ENCODE measurements at regions not wholly inside any gene's neighbourhood (a gene's known extent, or its start where the extent isn't known, plus 50 kb on each side); places are given as distances from the start of the nearest gene placed in this dataset.

DNA sequence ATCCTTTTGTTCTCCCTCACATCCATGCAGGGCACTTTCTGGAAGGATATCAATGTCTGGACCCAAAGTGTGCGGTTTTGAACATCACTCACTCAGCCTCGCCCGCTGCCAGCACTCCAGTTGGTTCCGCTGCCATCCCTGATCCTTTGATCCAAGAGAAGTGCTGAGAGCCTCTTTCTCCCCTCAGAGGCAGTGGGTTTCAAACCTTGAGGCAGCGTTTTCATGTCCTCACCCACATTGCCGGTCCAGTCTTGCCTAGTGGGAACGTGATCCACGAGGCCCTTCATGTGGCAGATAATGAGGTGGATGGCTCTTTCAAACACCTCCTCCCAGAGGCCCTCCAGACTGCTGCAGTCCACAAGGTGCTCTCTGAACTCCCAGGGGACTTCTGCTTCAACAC lies 122.2 kb downstream of the ACTL8 start:
- Histone ChIP-seq H2AFZ (ENCODE audit: low read depth) (no peak overlapping the region), H3K4me3 (IDR thresholded peaks at IDR 0.05; ENCODE audit: insufficient read depth, low read depth, low read length) (no peak overlapping the region), H3K36me3 (ENCODE audit: insufficient read depth) (no peaks in the 10 kb centered on the region), H3K4me2 (no peak overlapping the region), H3K4me1 (ENCODE audit: low read depth, poor library complexity, severe bottlenecking) (no peaks in the 10 kb centered on the region), H4K20me1 (ENCODE audit: insufficient read depth) (no peaks in the 10 kb centered on the region), H3K27me3 (ENCODE audit: insufficient read depth, low read depth) (peaks cover 3% of the 10 kb centered on the region; the same call in 1 of the 2 replicates), H3K9ac (no peak overlapping the region), H3K79me2 (ENCODE audit: insufficient read depth, low read depth) (no peaks in the 10 kb centered on the region), H3K27ac (no peak overlapping the region)
- TF ChIP-seq, protein P1, sequence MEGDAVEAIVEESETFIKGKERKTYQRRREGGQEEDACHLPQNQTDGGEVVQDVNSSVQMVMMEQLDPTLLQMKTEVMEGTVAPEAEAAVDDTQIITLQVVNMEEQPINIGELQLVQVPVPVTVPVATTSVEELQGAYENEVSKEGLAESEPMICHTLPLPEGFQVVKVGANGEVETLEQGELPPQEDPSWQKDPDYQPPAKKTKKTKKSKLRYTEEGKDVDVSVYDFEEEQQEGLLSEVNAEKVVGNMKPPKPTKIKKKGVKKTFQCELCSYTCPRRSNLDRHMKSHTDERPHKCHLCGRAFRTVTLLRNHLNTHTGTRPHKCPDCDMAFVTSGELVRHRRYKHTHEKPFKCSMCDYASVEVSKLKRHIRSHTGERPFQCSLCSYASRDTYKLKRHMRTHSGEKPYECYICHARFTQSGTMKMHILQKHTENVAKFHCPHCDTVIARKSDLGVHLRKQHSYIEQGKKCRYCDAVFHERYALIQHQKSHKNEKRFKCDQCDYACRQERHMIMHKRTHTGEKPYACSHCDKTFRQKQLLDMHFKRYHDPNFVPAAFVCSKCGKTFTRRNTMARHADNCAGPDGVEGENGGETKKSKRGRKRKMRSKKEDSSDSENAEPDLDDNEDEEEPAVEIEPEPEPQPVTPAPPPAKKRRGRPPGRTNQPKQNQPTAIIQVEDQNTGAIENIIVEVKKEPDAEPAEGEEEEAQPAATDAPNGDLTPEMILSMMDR (conservative IDR thresholded peaks at IDR 0.05; ENCODE audit: low read depth, low read length): no peak

DNA sequence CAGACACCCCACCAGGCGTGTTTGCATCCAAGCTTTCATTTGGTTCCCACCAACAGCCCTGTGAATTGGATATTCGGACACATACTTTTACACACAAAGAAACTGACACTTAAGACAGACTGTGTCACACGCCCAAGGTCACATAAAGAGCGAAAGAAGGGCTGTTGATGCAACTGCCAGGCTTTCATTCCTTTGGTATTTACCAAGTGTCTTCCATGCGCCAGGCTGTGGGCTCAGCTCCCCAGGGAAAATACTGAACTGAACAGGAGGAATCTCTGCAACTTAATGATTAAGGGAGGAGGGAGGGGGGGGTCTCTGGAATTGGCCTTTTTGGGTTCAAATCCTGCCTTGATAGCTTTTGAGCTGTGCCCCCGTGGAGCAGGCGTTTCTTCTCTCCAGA lies 122.8 kb downstream of the ACTL8 start:
- no peaks in the 10 kb centered on the region for H3K79me2 ChIP-seq (ENCODE audit: insufficient read depth, low read depth)
- no peaks in the 10 kb centered on the region for H3K36me3 ChIP-seq (ENCODE audit: insufficient read depth)
- no peak overlapping the region for H3K4me2 ChIP-seq
- H3K9ac ChIP-seq: no peak overlapping the region
- peaks cover 3% of the 10 kb centered on the region; the same call in 1 of the 2 replicates for H3K27me3 ChIP-seq (ENCODE audit: insufficient read depth, low read depth)
- no peaks in the 10 kb centered on the region for H3K4me1 ChIP-seq (ENCODE audit: low read depth, poor library complexity, severe bottlenecking)
- TF ChIP-seq, protein P1 (conservative IDR thresholded peaks at IDR 0.05; ENCODE audit: low read depth, low read length): no peak
- no peak overlapping the region for H2AFZ ChIP-seq (ENCODE audit: low read depth)
- no peak overlapping the region for H3K4me3 ChIP-seq (IDR thresholded peaks at IDR 0.05; ENCODE audit: insufficient read depth, low read depth, low read length)
- H3K27ac ChIP-seq: no peak overlapping the region
- H4K20me1 ChIP-seq (ENCODE audit: insufficient read depth): no peaks in the 10 kb centered on the region

DNA sequence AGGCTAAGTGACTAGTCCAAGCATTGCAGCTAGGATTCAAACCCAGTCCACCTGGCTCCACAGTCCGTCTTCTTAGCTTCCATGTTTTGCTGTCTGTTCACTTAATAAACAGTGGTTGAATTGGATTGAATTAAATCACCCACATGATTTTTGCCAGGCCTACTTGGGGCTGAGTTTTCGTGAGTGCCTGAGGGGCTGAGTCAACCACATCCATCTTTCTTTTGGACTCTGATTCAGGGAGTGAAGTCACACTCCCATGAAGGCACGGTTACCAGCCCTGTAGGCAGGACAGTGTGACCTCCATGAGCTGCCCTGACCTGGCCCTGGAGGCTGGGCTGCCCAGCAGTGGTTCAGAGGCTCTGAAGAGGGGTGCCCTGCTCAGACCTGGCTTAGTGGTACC lies 123.7 kb downstream of the ACTL8 start:
- Histone ChIP-seq H3K4me1 (ENCODE audit: low read depth, poor library complexity, severe bottlenecking) (no peaks in the 10 kb centered on the region), H3K27me3 (ENCODE audit: insufficient read depth, low read depth) (peaks cover 3% of the 10 kb centered on the region; the same call in 1 of the 2 replicates), H3K27ac (no peak overlapping the region), H3K79me2 (ENCODE audit: insufficient read depth, low read depth) (no peaks in the 10 kb centered on the region), H3K36me3 (ENCODE audit: insufficient read depth) (no peaks in the 10 kb centered on the region), H3K4me2 (no peak overlapping the region), H3K4me3 (IDR thresholded peaks at IDR 0.05; ENCODE audit: insufficient read depth, low read depth, low read length) (no peak overlapping the region), H4K20me1 (ENCODE audit: insufficient read depth) (no peaks in the 10 kb centered on the region), H3K9ac (no peak overlapping the region), H2AFZ (ENCODE audit: low read depth) (no peak overlapping the region)
- TF ChIP-seq, protein P1 (conservative IDR thresholded peaks at IDR 0.05; ENCODE audit: low read depth, low read length): no peak

DNA sequence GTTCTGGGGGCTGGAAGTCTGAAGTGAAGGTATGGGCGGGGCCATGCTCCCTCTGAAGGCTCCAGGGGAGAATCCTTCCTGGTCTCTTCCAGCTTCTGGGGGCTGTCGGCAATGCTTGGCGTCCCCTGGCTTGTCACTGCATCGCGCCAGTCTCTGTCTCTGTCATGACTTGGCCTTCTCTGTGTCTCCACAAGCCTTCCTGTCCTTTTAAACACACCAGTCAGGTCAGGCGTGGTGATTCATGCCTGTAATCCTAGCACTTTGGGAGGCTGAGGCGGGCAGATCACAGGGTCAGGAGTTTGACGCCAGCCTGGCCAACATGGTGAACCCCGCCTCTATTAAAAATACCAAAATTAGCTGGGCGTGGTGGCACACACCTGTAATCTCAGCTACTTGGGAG lies 125.3 kb downstream of the ACTL8 start:
- no peaks in the 10 kb centered on the region for H4K20me1 ChIP-seq (ENCODE audit: insufficient read depth)
- H3K79me2 ChIP-seq (ENCODE audit: insufficient read depth, low read depth): no peaks in the 10 kb centered on the region
- no peak overlapping the region for H3K9ac ChIP-seq
- TF ChIP-seq, protein P1 (conservative IDR thresholded peaks at IDR 0.05; ENCODE audit: low read depth, low read length): no peak
- no peaks in the 10 kb centered on the region for H3K36me3 ChIP-seq (ENCODE audit: insufficient read depth)
- no peaks in the 10 kb centered on the region for H3K4me1 ChIP-seq (ENCODE audit: low read depth, poor library complexity, severe bottlenecking)
- H3K4me2 ChIP-seq: no peak overlapping the region
- no peak overlapping the region for H3K4me3 ChIP-seq (IDR thresholded peaks at IDR 0.05; ENCODE audit: insufficient read depth, low read depth, low read length)
- H2AFZ ChIP-seq (ENCODE audit: low read depth): no peak overlapping the region
- H3K27ac ChIP-seq: no peak overlapping the region
- peaks cover 3% of the 10 kb centered on the region; the same call in 1 of the 2 replicates for H3K27me3 ChIP-seq (ENCODE audit: insufficient read depth, low read depth)
